GM18511 (cell line): ENCODE measurements at regions not wholly inside any gene's neighbourhood (a gene's known extent, or its start where the extent isn't known, plus 50 kb on each side); places are given as distances from the start of the nearest gene placed in this dataset.

Experiments used
- ATAC-seq: cut with Tn5 transposase; IDR thresholded peaks from one replicate; pipeline ENCODE4 v1.9.1; 2021; ENCODE audit warnings: mild to moderate bottlenecking, moderate library complexity; ENCODE audit not compliant: unreplicated experiment

GRCh38 chrX:78496483-78496882, 162.6 kb downstream of the RTL3 start:
- ATAC-seq = no peak

- peak; percentile 88 for ATAC-seq
Observed at GRCh38 chrX:78493180-78493579, 165.8 kb upstream of the CYSLTR1 start.

GRCh38 chrX:78476701-78477100, 149.3 kb upstream of the CYSLTR1 start:
- ATAC-seq = no peak

- ATAC-seq = no peak
Observed at GRCh38 chrX:78456909-78457308, 129.5 kb upstream of the CYSLTR1 start.

GRCh38 chrX:78455901-78456300, 128.5 kb upstream of the CYSLTR1 start:
- no peak for ATAC-seq

- ATAC-seq = no peak
Observed at GRCh38 chrX:78452356-78452755, 124.9 kb upstream of the CYSLTR1 start.

GRCh38 chrX:78437621-78438020, 110.2 kb upstream of the CYSLTR1 start:
- ATAC-seq = no peak

GRCh38 chrX:78429172-78429571, 101.8 kb upstream of the CYSLTR1 start:
- no peak for ATAC-seq

- no peak for ATAC-seq
Observed at GRCh38 chrX:78388663-78389062, 61.3 kb upstream of the CYSLTR1 start.

GRCh38 chrX:78387364-78387763, 60.0 kb upstream of the CYSLTR1 start:
- no peak for ATAC-seq

- ATAC-seq = no peak
Observed at GRCh38 chrX:78384486-78384885, 57.1 kb upstream of the CYSLTR1 start.

GRCh38 chrX:78383594-78383993, 56.2 kb upstream of the CYSLTR1 start:
- ATAC-seq = no peak

GRCh38 chrX:78378476-78379115, 51.2 kb upstream of the CYSLTR1 start:
- no peak for ATAC-seq
